ENCODE measurements at regions not wholly inside any gene's neighbourhood (a gene's known extent, or its start where the extent isn't known, plus 50 kb on each side); places are given as distances from the start of the nearest gene placed in this dataset.

GRCh38 chr21:35775778-35776544 is 284.4 kb downstream of the SETD4 start:
- Histone ChIP-seq H3K4me3 (replicated peaks in 1 of 3) (no peak overlapping the region), H3K4me1 (peaks cover 0 to 13% of the 10 kb centered on the region in 2 donors), H3K36me3 (no peaks in the 10 kb centered on the region), H3K9me3 (no peaks in the 10 kb centered on the region), H3K27me3 (no peaks in the 10 kb centered on the region), H3K27ac (no peak overlapping the region)
- TF ChIP-seq POLR2A (IDR thresholded peaks at IDR 0.05), result no peak
- no peak for TF ChIP-seq CTCF (IDR thresholded peaks at IDR 0.05)
- 85 to 94% methylated on average over 7 of the region's 7 CpGs for WGBS, 2 donors
- intact Hi-C loops (cut with DNase I), result no loop called here
- no peak for DNase-seq

GRCh38 chr21:35770101-35770945 is 290.0 kb downstream of the SETD4 start:
- 95 to 96% methylated on average over 4 of the region's 4 CpGs for WGBS, 2 donors
- Histone ChIP-seq H3K4me3 (replicated peaks in 1 of 3) (no peak overlapping the region), H3K36me3 (no peaks in the 10 kb centered on the region), H3K27me3 (no peaks in the 10 kb centered on the region), H3K9me3 (no peaks in the 10 kb centered on the region), H3K4me1 (no peaks in the 10 kb centered on the region), H3K27ac (no peak overlapping the region)
- no peak for TF ChIP-seq CTCF (IDR thresholded peaks at IDR 0.05)
- TF ChIP-seq POLR2A (IDR thresholded peaks at IDR 0.05), result no peak
- DNase-seq, result no peak
- intact Hi-C loops (cut with DNase I), result no loop called here

GRCh38 chr21:35768187-35768586 is 292.1 kb downstream of the SETD4 start:
- WGBS, 2 donors, result 67 to 88% methylated on average over 2 of the region's 2 CpGs
- intact Hi-C loops (cut with DNase I), result no loop called here
- H3K36me3 ChIP-seq, result no peaks in the 10 kb centered on the region
- DNase-seq, result no peak
- H3K27me3 ChIP-seq, result no peaks in the 10 kb centered on the region
- no peak overlapping the region for H3K27ac ChIP-seq
- H3K4me3 ChIP-seq (replicated peaks in 1 of 3), result no peak overlapping the region
- H3K9me3 ChIP-seq, result no peaks in the 10 kb centered on the region
- TF ChIP-seq POLR2A (IDR thresholded peaks at IDR 0.05), result no peak
- TF ChIP-seq CTCF (IDR thresholded peaks at IDR 0.05), result no peak
- H3K4me1 ChIP-seq, result no peaks in the 10 kb centered on the region

GRCh38 chr21:35764586-35764985 is 295.7 kb downstream of the SETD4 start:
- no peak overlapping the region for H3K4me3 ChIP-seq (replicated peaks in 1 of 3)
- no peaks in the 10 kb centered on the region for H3K9me3 ChIP-seq
- no peaks in the 10 kb centered on the region for H3K36me3 ChIP-seq
- TF ChIP-seq CTCF (IDR thresholded peaks at IDR 0.05), result no peak
- no peak for TF ChIP-seq POLR2A (IDR thresholded peaks at IDR 0.05)
- intact Hi-C loops (cut with DNase I), result no loop called here
- H3K4me1 ChIP-seq, result no peaks in the 10 kb centered on the region
- H3K27me3 ChIP-seq, result no peaks in the 10 kb centered on the region
- no peak for DNase-seq
- no peak overlapping the region for H3K27ac ChIP-seq

- Histone ChIP-seq H3K36me3 (no peaks in the 10 kb centered on the region), H3K4me1 (no peaks in the 10 kb centered on the region), H3K9me3 (no peaks in the 10 kb centered on the region), H3K27me3 (no peaks in the 10 kb centered on the region), H3K27ac (no peak overlapping the region), H3K4me3 (replicated peaks in 1 of 3) (no peak overlapping the region)
- TF ChIP-seq POLR2A (IDR thresholded peaks at IDR 0.05) (no peak), CTCF (IDR thresholded peaks at IDR 0.05) (no peak)
- DNase-seq, result no peak
- intact Hi-C loops (cut with DNase I), result no loop called here
- WGBS, 2 donors, result 90 to 95% methylated on average over 3 of the region's 3 CpGs
Observed at GRCh38 chr21:35764077-35764476, 296.2 kb downstream of the SETD4 start.

Measured in thyroid gland (tissue), 4 donors.